SK-N-SH treated with all-trans-retinoic acid at 6 μM for 48 hours (cell line): ENCODE measurements at regions not wholly inside any gene's neighbourhood (a gene's known extent, or its start where the extent isn't known, plus 50 kb on each side); places are given as distances from the start of the nearest gene placed in this dataset.
A peak's percentile ranks its signal among the peaks of the same experiment; 100 is the strongest.

Source experiments
- ATAC-seq: fragments of 200-7000 bp; cut with Tn5 transposase; 3 replicates; pipeline ENCODE4 v1.9.1; 2020; ENCODE audit warnings: mild to moderate bottlenecking, moderate library complexity
- ARNTL ChIP-seq: fragments of 450-650 bp; formaldehyde crosslinking; IDR thresholded peaks from 2 replicates; pipeline ENCODE4 v1.5.0; 2020; ENCODE audit warnings: low read depth, mild to moderate bottlenecking, moderate library complexity, borderline replicate concordance
- BACH2 ChIP-seq: fragments of 250-450 bp; sonication (Bioruptor Pico); IDR thresholded peaks from 2 replicates; pipeline ENCODE4 v1.9.0; 2021; ENCODE audit warnings: mild to moderate bottlenecking, borderline replicate concordance
- CREB5 ChIP-seq: fragments of 250-450 bp; sonication (Bioruptor Pico); IDR thresholded peaks from 2 replicates; pipeline ENCODE4 v1.5.1; 2020; ENCODE audit warnings: low read depth, mild to moderate bottlenecking, moderate library complexity
- CSDC2 ChIP-seq: fragments of 250-450 bp; sonication (Bioruptor Pico); IDR thresholded peaks from 2 replicates; pipeline ENCODE4 v1.5.0; 2020; ENCODE audit warnings: mild to moderate bottlenecking, moderate library complexity
- CSRNP3 ChIP-seq: fragments of 250-450 bp; sonication (Bioruptor Pico); IDR thresholded peaks from 2 replicates; pipeline ENCODE4 v1.5.1; 2021; ENCODE audit warnings: mild to moderate bottlenecking, moderate library complexity
- ESRRG ChIP-seq: fragments of 250-450 bp; sonication (Bioruptor Pico); IDR thresholded peaks from 2 replicates; pipeline ENCODE4 v1.6.1; 2021; ENCODE audit warnings: mild to moderate bottlenecking
- GLIS3 ChIP-seq: fragments of 250-450 bp; sonication (Bioruptor Pico); IDR thresholded peaks from 2 replicates; pipeline ENCODE4 v1.5.0; 2020; ENCODE audit warnings: mild to moderate bottlenecking, moderate library complexity
- ISL1 ChIP-seq: fragments of 250-450 bp; sonication (Bioruptor Pico); IDR thresholded peaks from 2 replicates; pipeline ENCODE4 v2.1.2; 2022; ENCODE audit warnings: mild to moderate bottlenecking, moderate library complexity
- OSR1 ChIP-seq: fragments of 250-450 bp; sonication (Bioruptor Pico); IDR thresholded peaks from 2 replicates; pipeline ENCODE4 v1.8.0; 2022; ENCODE audit warnings: moderate library complexity, mild to moderate bottlenecking, inconsistent platforms
- PATZ1 ChIP-seq: fragments of 250-450 bp; sonication (Bioruptor Pico); IDR thresholded peaks from 2 replicates; pipeline ENCODE4 v1.8.0; 2020; ENCODE audit warnings: mild to moderate bottlenecking, moderate library complexity, borderline replicate concordance
- PPARA ChIP-seq: fragments of 250-450 bp; sonication (Bioruptor Pico); IDR thresholded peaks from 2 replicates; pipeline ENCODE4 v1.5.0; 2020; ENCODE audit warnings: mild to moderate bottlenecking, borderline replicate concordance
- RARB ChIP-seq: fragments of 250-450 bp; sonication (Bioruptor Pico); IDR thresholded peaks from 2 replicates; pipeline ENCODE4 v1.8.0; 2021; ENCODE audit warnings: mild to moderate bottlenecking, moderate library complexity
- SNAI2 ChIP-seq: fragments of 250-450 bp; sonication (Bioruptor Pico); IDR thresholded peaks from 2 replicates; pipeline ENCODE4 v1.5.0; 2020; ENCODE audit warnings: mild to moderate bottlenecking, moderate library complexity
- TCF4 ChIP-seq: fragments of 250-450 bp; sonication (Bioruptor Pico); IDR thresholded peaks from 2 replicates; pipeline ENCODE4 v1.8.0; 2021; ENCODE audit warnings: mild to moderate bottlenecking, moderate library complexity, borderline replicate concordance
- TOX ChIP-seq: fragments of 250-450 bp; sonication (Bioruptor Pico); IDR thresholded peaks from 2 replicates; pipeline ENCODE4 v1.8.0; 2021; ENCODE audit warnings: mild to moderate bottlenecking, moderate library complexity, borderline replicate concordance
- ZC3H10 ChIP-seq: fragments of 250-450 bp; sonication (Bioruptor Pico); IDR thresholded peaks from 2 replicates; pipeline ENCODE4 v1.5.1; 2021; ENCODE audit warnings: mild to moderate bottlenecking, moderate library complexity
- ZFP3 ChIP-seq: fragments of 250-450 bp; sonication (Bioruptor Pico); IDR thresholded peaks from 2 replicates; pipeline ENCODE4 v1.5.0; 2020; ENCODE audit warnings: mild to moderate bottlenecking, moderate library complexity
- ZFP30 ChIP-seq: fragments of 450-650 bp; formaldehyde crosslinking; IDR thresholded peaks from 2 replicates; pipeline ENCODE4 v1.5.0; 2022; ENCODE audit warnings: mild to moderate bottlenecking, moderate library complexity
- ZNF565 ChIP-seq: fragments of 450-650 bp; formaldehyde crosslinking; conservative IDR thresholded peaks from 2 replicates; pipeline ENCODE4 v1.5.0; 2020; ENCODE audit warnings: low read depth, mild to moderate bottlenecking, moderate library complexity
- ZNF70 ChIP-seq: fragments of 450-650 bp; formaldehyde crosslinking; IDR thresholded peaks from 2 replicates; pipeline ENCODE4 v1.5.0; 2020; ENCODE audit warnings: mild to moderate bottlenecking, moderate library complexity

- TF ChIP-seq ZFP30 (CRISPR knock-in tag) (no peak), PATZ1 (CRISPR knock-in tag) (no peak), TOX (CRISPR knock-in tag) (no peak), ZC3H10 (CRISPR knock-in tag) (no peak), ZNF565 (CRISPR knock-in tag) (no peak), ZNF70 (no peak), CSRNP3 (CRISPR knock-in tag) (no peak), ZFP3 (CRISPR knock-in tag) (no peak), SNAI2 (no peak), RARB (CRISPR knock-in tag) (no peak), CSDC2 (CRISPR knock-in tag) (no peak), TCF4 (CRISPR knock-in tag) (no peak), GLIS3 (CRISPR knock-in tag) (no peak), ARNTL (CRISPR knock-in tag) (no peak)
- ATAC-seq = no peak
These were observed 333.8 kb upstream of the PTBP2 start for GRCh38 chr1:96387785-96388184.

DNA sequence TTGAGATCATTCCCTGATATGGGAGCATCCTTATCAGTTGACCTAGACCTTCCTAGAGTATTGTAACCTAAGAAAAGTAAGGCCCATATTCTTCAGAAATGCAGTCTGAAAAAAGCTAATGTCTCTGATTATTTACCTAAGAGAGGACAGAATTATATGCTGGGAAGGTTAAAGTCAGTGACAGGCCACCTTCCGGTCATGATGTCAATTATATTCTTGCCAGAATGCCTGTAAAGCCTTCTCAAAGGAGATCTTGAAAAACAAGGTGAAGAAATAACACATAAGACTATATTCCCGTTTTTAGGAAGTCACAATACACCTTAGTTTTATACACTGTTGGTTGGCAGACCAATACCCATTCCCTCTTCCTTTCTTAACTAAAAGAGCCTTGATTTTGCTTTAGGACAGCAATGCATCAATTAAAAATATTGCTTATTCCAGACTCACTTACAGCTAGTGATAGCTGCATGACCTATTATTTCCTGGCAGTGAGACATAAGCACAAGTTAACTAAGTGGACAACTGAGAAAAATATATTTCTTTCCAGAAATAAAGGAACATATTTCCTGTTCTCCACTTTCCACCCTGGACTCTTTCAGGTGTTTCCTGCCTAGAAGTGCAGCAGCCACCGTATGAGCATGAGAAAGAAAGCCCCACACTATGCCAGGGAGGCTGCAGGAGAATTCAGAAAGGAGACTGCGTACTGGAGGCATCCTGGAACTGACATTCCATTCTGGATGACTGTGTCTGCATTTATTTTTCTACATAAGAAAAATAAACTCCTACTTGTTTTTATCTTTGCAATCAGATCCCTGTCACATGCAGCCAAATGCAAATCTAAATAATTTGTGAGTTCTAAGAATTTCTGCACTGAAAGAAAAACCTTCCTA is 332.9 kb upstream of the PTBP2 start:
- peak; percentile 97 for ATAC-seq

DNA sequence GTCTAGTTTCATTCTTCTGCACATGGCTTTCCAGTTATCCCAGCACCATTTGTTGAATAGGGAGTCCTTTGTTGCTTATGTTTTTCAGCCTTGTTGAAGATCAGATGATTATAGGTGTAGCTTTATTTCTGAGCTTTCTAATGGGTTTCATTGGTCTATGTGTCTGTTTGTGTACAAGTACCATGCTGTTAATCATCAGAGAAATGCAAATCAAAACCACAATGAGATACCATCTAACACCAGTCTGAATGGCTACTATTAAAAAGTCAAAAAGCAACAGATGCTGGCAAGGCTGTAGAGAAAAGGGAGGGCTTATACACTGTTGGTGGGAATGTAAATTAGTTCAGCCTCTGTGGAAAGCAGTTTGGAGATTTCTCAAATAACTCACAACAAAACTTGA is 321.5 kb upstream of the PTBP2 start:
- no peak for TF ChIP-seq TCF4 (CRISPR knock-in tag)
- no peak for TF ChIP-seq PPARA
- TF ChIP-seq ZC3H10 (CRISPR knock-in tag) = no peak
- TF ChIP-seq OSR1 = no peak
- no peak for ATAC-seq

More for the DNA sequence above, 332.9 kb upstream of the PTBP2 start:
- no peak for TF ChIP-seq ESRRG (CRISPR knock-in tag)
- no peak for TF ChIP-seq ZNF70

- no peak for ATAC-seq
- TF ChIP-seq PATZ1 (CRISPR knock-in tag) (no peak), ISL1 (CRISPR knock-in tag) (no peak), RARB (CRISPR knock-in tag) (no peak), OSR1 (no peak), CSRNP3 (CRISPR knock-in tag) (no peak), BACH2 (CRISPR knock-in tag) (no peak), TCF4 (CRISPR knock-in tag) (no peak), ZNF70 (no peak), TOX (CRISPR knock-in tag) (no peak), ESRRG (CRISPR knock-in tag) (no peak), ZNF565 (CRISPR knock-in tag) (no peak), ZC3H10 (CRISPR knock-in tag) (no peak), ZFP30 (CRISPR knock-in tag) (no peak), SNAI2 (no peak), ARNTL (CRISPR knock-in tag) (no peak), CREB5 (no peak)
These were observed 312.5 kb upstream of the PTBP2 start for GRCh38 chr1:96409087-96409486.
